ENCODE measurements at regions not wholly inside any gene's neighbourhood (a gene's known extent, or its start where the extent isn't known, plus 50 kb on each side); places are given as distances from the start of the nearest gene placed in this dataset.

GRCh38 chr10:78761311-78761781, 307.4 kb upstream of the ZMIZ1 start:
- Histone ChIP-seq H3K36me3 (replicated peaks; ENCODE audit: control insufficient read depth, insufficient read depth, low read length) (no peaks in the 10 kb centered on the region), H3K4me3 (ENCODE audit: insufficient read depth, low read depth, low read length) (no peak overlapping the region), H3K27me3 (ENCODE audit: control insufficient read depth, insufficient read depth, low read length) (no peaks in the 10 kb centered on the region)
- no peak for DNase-seq

- no peak for DNase-seq
- H3K27me3 ChIP-seq (ENCODE audit: control insufficient read depth, insufficient read depth, low read length), result no peaks in the 10 kb centered on the region
- no peak overlapping the region for H3K4me3 ChIP-seq (ENCODE audit: insufficient read depth, low read depth, low read length)
- H3K36me3 ChIP-seq (replicated peaks; ENCODE audit: control insufficient read depth, insufficient read depth, low read length), result no peaks in the 10 kb centered on the region
Measured at GRCh38 chr10:78762086-78762630, 306.6 kb upstream of the ZMIZ1 start.

- H3K4me3 ChIP-seq (ENCODE audit: insufficient read depth, low read depth, low read length), result no peak overlapping the region
- no peaks in the 10 kb centered on the region for H3K27me3 ChIP-seq (ENCODE audit: control insufficient read depth, insufficient read depth, low read length)
- no peak for DNase-seq
- no peaks in the 10 kb centered on the region for H3K36me3 ChIP-seq (replicated peaks; ENCODE audit: control insufficient read depth, insufficient read depth, low read length)
Measured at GRCh38 chr10:78763234-78763633, 305.5 kb upstream of the ZMIZ1 start.

- Histone ChIP-seq H3K4me3 (ENCODE audit: insufficient read depth, low read depth, low read length) (no peak overlapping the region), H3K27me3 (ENCODE audit: control insufficient read depth, insufficient read depth, low read length) (no peaks in the 10 kb centered on the region), H3K36me3 (replicated peaks; ENCODE audit: control insufficient read depth, insufficient read depth, low read length) (no peaks in the 10 kb centered on the region)
- DNase-seq, result no peak
Measured at GRCh38 chr10:78763651-78764395, 304.9 kb upstream of the ZMIZ1 start.

- no peak for DNase-seq
- Histone ChIP-seq H3K27me3 (ENCODE audit: control insufficient read depth, insufficient read depth, low read length) (no peaks in the 10 kb centered on the region), H3K4me3 (ENCODE audit: insufficient read depth, low read depth, low read length) (no peak overlapping the region), H3K36me3 (replicated peaks; ENCODE audit: control insufficient read depth, insufficient read depth, low read length) (no peaks in the 10 kb centered on the region)
Measured at GRCh38 chr10:78764436-78764835, 304.3 kb upstream of the ZMIZ1 start.

- no peaks in the 10 kb centered on the region for H3K27me3 ChIP-seq (ENCODE audit: control insufficient read depth, insufficient read depth, low read length)
- DNase-seq, result no peak
- no peaks in the 10 kb centered on the region for H3K36me3 ChIP-seq (replicated peaks; ENCODE audit: control insufficient read depth, insufficient read depth, low read length)
- H3K4me3 ChIP-seq (ENCODE audit: insufficient read depth, low read depth, low read length), result no peak overlapping the region
Measured at GRCh38 chr10:78764846-78765430, 303.8 kb upstream of the ZMIZ1 start.

GRCh38 chr10:78765726-78766335, 302.9 kb upstream of the ZMIZ1 start:
- DNase-seq, result no peak
- Histone ChIP-seq H3K36me3 (replicated peaks; ENCODE audit: control insufficient read depth, insufficient read depth, low read length) (no peaks in the 10 kb centered on the region), H3K4me3 (ENCODE audit: insufficient read depth, low read depth, low read length) (no peak overlapping the region), H3K27me3 (ENCODE audit: control insufficient read depth, insufficient read depth, low read length) (no peaks in the 10 kb centered on the region)

GRCh38 chr10:78766603-78767002, 302.2 kb upstream of the ZMIZ1 start:
- no peaks in the 10 kb centered on the region for H3K27me3 ChIP-seq (ENCODE audit: control insufficient read depth, insufficient read depth, low read length)
- H3K36me3 ChIP-seq (replicated peaks; ENCODE audit: control insufficient read depth, insufficient read depth, low read length), result no peaks in the 10 kb centered on the region
- no peak overlapping the region for H3K4me3 ChIP-seq (ENCODE audit: insufficient read depth, low read depth, low read length)
- no peak for DNase-seq

GRCh38 chr10:78768041-78768835, 300.5 kb upstream of the ZMIZ1 start:
- no peak for DNase-seq
- H3K4me3 ChIP-seq (ENCODE audit: insufficient read depth, low read depth, low read length), result no peak overlapping the region
- H3K36me3 ChIP-seq (replicated peaks; ENCODE audit: control insufficient read depth, insufficient read depth, low read length), result no peaks in the 10 kb centered on the region
- no peaks in the 10 kb centered on the region for H3K27me3 ChIP-seq (ENCODE audit: control insufficient read depth, insufficient read depth, low read length)

- H3K36me3 ChIP-seq (replicated peaks; ENCODE audit: control insufficient read depth, insufficient read depth, low read length), result no peaks in the 10 kb centered on the region
- H3K27me3 ChIP-seq (ENCODE audit: control insufficient read depth, insufficient read depth, low read length), result no peaks in the 10 kb centered on the region
- no peak for DNase-seq
- no peak overlapping the region for H3K4me3 ChIP-seq (ENCODE audit: insufficient read depth, low read depth, low read length)
Measured at GRCh38 chr10:78768876-78769275, 299.9 kb upstream of the ZMIZ1 start.

GRCh38 chr10:78769526-78769925, 299.2 kb upstream of the ZMIZ1 start:
- H3K27me3 ChIP-seq (ENCODE audit: control insufficient read depth, insufficient read depth, low read length), result no peaks in the 10 kb centered on the region
- H3K36me3 ChIP-seq (replicated peaks; ENCODE audit: control insufficient read depth, insufficient read depth, low read length), result no peaks in the 10 kb centered on the region
- no peak for DNase-seq
- H3K4me3 ChIP-seq (ENCODE audit: insufficient read depth, low read depth, low read length), result no peak overlapping the region

GRCh38 chr10:78770167-78771090, 298.3 kb upstream of the ZMIZ1 start:
- H3K36me3 ChIP-seq (replicated peaks; ENCODE audit: control insufficient read depth, insufficient read depth, low read length), result no peaks in the 10 kb centered on the region
- no peak overlapping the region for H3K4me3 ChIP-seq (ENCODE audit: insufficient read depth, low read depth, low read length)
- DNase-seq, result no peak
- no peaks in the 10 kb centered on the region for H3K27me3 ChIP-seq (ENCODE audit: control insufficient read depth, insufficient read depth, low read length)

GRCh38 chr10:78771260-78771659, 297.5 kb upstream of the ZMIZ1 start:
- no peak overlapping the region for H3K4me3 ChIP-seq (ENCODE audit: insufficient read depth, low read depth, low read length)
- H3K36me3 ChIP-seq (replicated peaks; ENCODE audit: control insufficient read depth, insufficient read depth, low read length), result no peaks in the 10 kb centered on the region
- H3K27me3 ChIP-seq (ENCODE audit: control insufficient read depth, insufficient read depth, low read length), result no peaks in the 10 kb centered on the region
- DNase-seq, result no peak

Data from H7 (cell line).